Astrocyte (in vitro differentiated cells and primary cell): ENCODE measurements at regions not wholly inside any gene's neighbourhood (a gene's known extent, or its start where the extent isn't known, plus 50 kb on each side); places are given as distances from the start of the nearest gene placed in this dataset.

Experiments used
- EZH2 ChIP-seq: IDR thresholded peaks from 2 replicates; pipeline ENCODE4 v1.6.1; 2012; ENCODE audit warnings: mild to moderate bottlenecking, low read length, inconsistent platforms; ENCODE audit not compliant: insufficient read depth
- TF ChIP-seq, protein P1 (sequence below): IDR thresholded peaks from 2 replicates; pipeline ENCODE4 v1.5.1; 2011; ENCODE audit warnings: low read depth, mild to moderate bottlenecking, inconsistent platforms, low read length, moderate library complexity; ENCODE audit not compliant: insufficient read depth

DNA sequence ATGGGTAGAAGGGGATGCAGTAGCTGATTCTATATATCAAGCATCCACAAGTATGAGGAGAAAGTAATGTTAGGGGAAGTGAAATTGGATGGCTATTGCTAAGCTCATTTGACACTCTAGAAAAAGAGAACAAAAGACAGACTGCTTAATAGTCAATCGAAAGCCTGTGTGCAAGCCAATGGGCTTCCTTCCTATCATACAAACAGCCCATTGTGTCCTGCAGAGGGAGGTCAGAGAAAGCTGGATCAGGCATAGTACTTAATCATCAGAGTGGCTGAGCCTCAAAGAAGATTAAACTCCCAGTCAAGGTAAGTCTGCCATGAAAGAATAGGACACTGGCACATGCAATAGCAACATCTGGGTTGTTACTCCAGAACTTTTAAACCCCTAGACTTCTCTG lies 50.9 kb upstream of the PGR start:
- TF ChIP-seq, protein P1, sequence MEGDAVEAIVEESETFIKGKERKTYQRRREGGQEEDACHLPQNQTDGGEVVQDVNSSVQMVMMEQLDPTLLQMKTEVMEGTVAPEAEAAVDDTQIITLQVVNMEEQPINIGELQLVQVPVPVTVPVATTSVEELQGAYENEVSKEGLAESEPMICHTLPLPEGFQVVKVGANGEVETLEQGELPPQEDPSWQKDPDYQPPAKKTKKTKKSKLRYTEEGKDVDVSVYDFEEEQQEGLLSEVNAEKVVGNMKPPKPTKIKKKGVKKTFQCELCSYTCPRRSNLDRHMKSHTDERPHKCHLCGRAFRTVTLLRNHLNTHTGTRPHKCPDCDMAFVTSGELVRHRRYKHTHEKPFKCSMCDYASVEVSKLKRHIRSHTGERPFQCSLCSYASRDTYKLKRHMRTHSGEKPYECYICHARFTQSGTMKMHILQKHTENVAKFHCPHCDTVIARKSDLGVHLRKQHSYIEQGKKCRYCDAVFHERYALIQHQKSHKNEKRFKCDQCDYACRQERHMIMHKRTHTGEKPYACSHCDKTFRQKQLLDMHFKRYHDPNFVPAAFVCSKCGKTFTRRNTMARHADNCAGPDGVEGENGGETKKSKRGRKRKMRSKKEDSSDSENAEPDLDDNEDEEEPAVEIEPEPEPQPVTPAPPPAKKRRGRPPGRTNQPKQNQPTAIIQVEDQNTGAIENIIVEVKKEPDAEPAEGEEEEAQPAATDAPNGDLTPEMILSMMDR, result no peak
- TF ChIP-seq EZH2, result no peak
